Esophagus squamous epithelium (tissue), 4 donors: ENCODE measurements at regions not wholly inside any gene's neighbourhood (a gene's known extent, or its start where the extent isn't known, plus 50 kb on each side); places are given as distances from the start of the nearest gene placed in this dataset.

ENCODE experiments used
- CTCF ChIP-seq, 6 experiments: fragments of 450-650 bp in 4 of 6; fragments of 200-600 bp in 2 of 6; sonication (generic) in 2 of 6; IDR thresholded peaks; one replicate each; pipeline ENCODE4 v1.5.1; 2016 to 2019; ENCODE audit warnings: antibody characterized with exemption in 6 of 6, mild to moderate bottlenecking in 4 of 6, moderate library complexity in 4 of 6
- POLR2A ChIP-seq, 4 donors: fragments of 450-650 bp; IDR thresholded peaks; one replicate each; pipeline ENCODE4 v1.6.1; 2017; ENCODE audit warnings: antibody characterized with exemption in 4 of 4, mild to moderate bottlenecking in 4 of 4, moderate library complexity in 3 of 4

GRCh38 chr13:33364192-33364591 lies 78.6 kb upstream of the STARD13 start:
- TF ChIP-seq CTCF (IDR thresholded peaks at IDR 0.05): no peak
- no peak for TF ChIP-seq POLR2A (IDR thresholded peaks at IDR 0.05)
